Smooth muscle cell (in vitro differentiated cells): ENCODE measurements at regions not wholly inside any gene's neighbourhood (a gene's known extent, or its start where the extent isn't known, plus 50 kb on each side); places are given as distances from the start of the nearest gene placed in this dataset.
A peak's percentile ranks its signal among the peaks of the same experiment; 100 is the strongest.

ENCODE experiments used
- DNase-seq: peaks from one replicate; lab custom pipeline; 2025; ENCODE audit not compliant: unreplicated experiment; lab: John Stamatoyannopoulos, UW
- H2AFZ ChIP-seq: fragments of 200-600 bp; sonication (generic); 2 replicates; pipeline ENCODE4 v1.6.0; 2016; ENCODE audit warnings: antibody characterized with exemption, low read depth, mild to moderate bottlenecking
- H3F3A ChIP-seq: fragments of 200-600 bp; sonication (generic); 2 replicates; pipeline ENCODE4 v1.6.0; 2017; ENCODE audit warnings: antibody characterized with exemption, low read depth
- H3K27ac ChIP-seq: fragments of 200-600 bp; sonication (generic); 2 replicates; pipeline ENCODE4 v1.5.1; 2016; ENCODE audit warnings: low read depth, mild to moderate bottlenecking
- H3K27me3 ChIP-seq: fragments of 200-600 bp; sonication (generic); 2 replicates; pipeline ENCODE4 v1.6.1; 2016; ENCODE audit warnings: low read depth, mild to moderate bottlenecking
- H3K36me3 ChIP-seq: fragments of 200-600 bp; sonication (generic); 2 replicates; pipeline ENCODE4 v1.5.1; 2016; ENCODE audit warnings: low read depth
- H3K4me1 ChIP-seq: fragments of 200-600 bp; sonication (generic); 2 replicates; pipeline ENCODE4 v1.5.1; 2016; ENCODE audit warnings: low read depth
- H3K4me2 ChIP-seq: fragments of 200-600 bp; sonication (generic); 2 replicates; pipeline ENCODE4 v1.6.0; 2016; ENCODE audit warnings: mild to moderate bottlenecking
- H3K4me3 ChIP-seq: fragments of 200-600 bp; sonication (generic); 2 replicates; pipeline ENCODE4 v1.5.1; 2016; ENCODE audit warnings: mild to moderate bottlenecking
- H3K79me2 ChIP-seq: fragments of 200-600 bp; sonication (generic); 2 replicates; pipeline ENCODE4 v1.6.0; 2016; ENCODE audit warnings: low read depth, mild to moderate bottlenecking
- H3K9ac ChIP-seq: fragments of 200-600 bp; sonication (generic); 2 replicates; pipeline ENCODE4 v1.6.0; 2016; ENCODE audit warnings: low read depth
- H3K9me3 ChIP-seq: fragments of 200-600 bp; sonication (generic); replicated peaks from 2 replicates; pipeline ENCODE4 v1.5.1; 2016; ENCODE audit warnings: low read depth
- H4K20me1 ChIP-seq: fragments of 200-600 bp; sonication (generic); 2 replicates; pipeline ENCODE4 v1.6.0; 2016; ENCODE audit warnings: low read depth
- CTCF ChIP-seq: fragments of 200-600 bp; sonication (generic); IDR thresholded peaks from 2 replicates; pipeline ENCODE4 v1.5.1; 2017; ENCODE audit warnings: borderline replicate concordance, mild to moderate bottlenecking, antibody characterized with exemption; ENCODE audit not compliant: insufficient read depth, poor library complexity, severe bottlenecking
- WGBS: methylation state at CpG from one replicate; pipeline ENCODE4 v1.1.7; 2016; ENCODE audit warnings: low lambda C conversion rate; 5-methylcytosine and 5-hydroxymethylcytosine counted together

- H3K27me3 ChIP-seq = no peaks in the 10 kb centered on the region
- no peaks in the 10 kb centered on the region for H3K9me3 ChIP-seq
- no peak for TF ChIP-seq CTCF
- no peak for DNase-seq
- no peaks in the 10 kb centered on the region for H3K79me2 ChIP-seq
- H3K27ac ChIP-seq = no peak overlapping the region
- no peak overlapping the region for H3K4me3 ChIP-seq
- H3K4me2 ChIP-seq = no peak overlapping the region
- H2AFZ ChIP-seq = no peak overlapping the region
- WGBS = 95% methylated on average over 1 of the region's 1 CpG
- no peaks in the 10 kb centered on the region for H4K20me1 ChIP-seq
- H3K36me3 ChIP-seq = no peaks in the 10 kb centered on the region
- no peaks in the 10 kb centered on the region for H3K4me1 ChIP-seq
- H3K9ac ChIP-seq = no peak overlapping the region
- no peaks in the 10 kb centered on the region for H3F3A ChIP-seq
Observed at GRCh38 chr1:55376897-55377296, 161.7 kb upstream of the USP24 start.

GRCh38 chr1:55375617-55376258 lies 160.6 kb upstream of the USP24 start:
- Histone ChIP-seq H4K20me1 (no peaks in the 10 kb centered on the region), H3K9ac (no peak overlapping the region), H3K27ac (no peak overlapping the region), H2AFZ (no peak overlapping the region), H3K4me1 (no peaks in the 10 kb centered on the region), H3K4me3 (no peak overlapping the region), H3K9me3 (no peaks in the 10 kb centered on the region), H3K4me2 (no peak overlapping the region), H3K27me3 (no peaks in the 10 kb centered on the region), H3K79me2 (no peaks in the 10 kb centered on the region), H3F3A (no peaks in the 10 kb centered on the region), H3K36me3 (no peaks in the 10 kb centered on the region)
- DNase-seq = no peak
- WGBS = 58% methylated on average over 4 of the region's 4 CpGs
- TF ChIP-seq CTCF = peak; percentile 89

- WGBS = 84% methylated on average over 14 of the region's 14 CpGs
- TF ChIP-seq CTCF = no peak
- no peak for DNase-seq
Observed at GRCh38 chr1:55374801-55375616, 159.8 kb upstream of the USP24 start.

More at GRCh38 chr1:55374801-55375616, 159.8 kb upstream of the USP24 start:
- H3K4me2 ChIP-seq = no peak overlapping the region
- no peaks in the 10 kb centered on the region for H3K36me3 ChIP-seq
- H3K9me3 ChIP-seq = no peaks in the 10 kb centered on the region
- no peaks in the 10 kb centered on the region for H3K27me3 ChIP-seq
- H3K4me1 ChIP-seq = no peaks in the 10 kb centered on the region
- no peaks in the 10 kb centered on the region for H4K20me1 ChIP-seq
- no peak overlapping the region for H3K4me3 ChIP-seq
- H3K27ac ChIP-seq = no peak overlapping the region
- H2AFZ ChIP-seq = no peak overlapping the region
- H3K79me2 ChIP-seq = no peaks in the 10 kb centered on the region
- H3K9ac ChIP-seq = no peak overlapping the region
- no peaks in the 10 kb centered on the region for H3F3A ChIP-seq
